ENCODE measurements at regions not wholly inside any gene's neighbourhood (a gene's known extent, or its start where the extent isn't known, plus 50 kb on each side); places are given as distances from the start of the nearest gene placed in this dataset.

GRCh38 chr13:111486801-111487200 lies 166.4 kb downstream of the TEX29 start:
- H3K36me3 ChIP-seq (ENCODE audit: control insufficient read depth, insufficient read depth, low read length), result no peaks in the 10 kb centered on the region
- FAIRE-seq (no peak), DNase-seq (ENCODE audit: low read depth) (no peak)
- no peaks in the 10 kb centered on the region for H3K27me3 ChIP-seq (ENCODE audit: control insufficient read depth, insufficient read depth, low read length)
- H3K4me3 ChIP-seq (ENCODE audit: low read depth, low read length), result no peak overlapping the region
- no peak for TF ChIP-seq CTCF (IDR thresholded peaks at IDR 0.05; ENCODE audit: insufficient read depth, low read length, severe bottlenecking)

GRCh38 chr13:111488486-111489132 lies 168.2 kb downstream of the TEX29 start:
- no peaks in the 10 kb centered on the region for H3K27me3 ChIP-seq (ENCODE audit: control insufficient read depth, insufficient read depth, low read length)
- no peaks in the 10 kb centered on the region for H3K36me3 ChIP-seq (ENCODE audit: control insufficient read depth, insufficient read depth, low read length)
- no peak overlapping the region for H3K4me3 ChIP-seq (ENCODE audit: low read depth, low read length)
- no peak for DNase-seq (ENCODE audit: low read depth)
- no peak for FAIRE-seq
- TF ChIP-seq CTCF (IDR thresholded peaks at IDR 0.05; ENCODE audit: insufficient read depth, low read length, severe bottlenecking), result no peak

- H3K4me3 ChIP-seq (ENCODE audit: low read depth, low read length), result no peak overlapping the region
- no peaks in the 10 kb centered on the region for H3K36me3 ChIP-seq (ENCODE audit: control insufficient read depth, insufficient read depth, low read length)
- H3K27me3 ChIP-seq (ENCODE audit: control insufficient read depth, insufficient read depth, low read length), result no peaks in the 10 kb centered on the region
- no peak for FAIRE-seq
- no peak for DNase-seq (ENCODE audit: low read depth)
- no peak for TF ChIP-seq CTCF (IDR thresholded peaks at IDR 0.05; ENCODE audit: insufficient read depth, low read length, severe bottlenecking)
Measured at GRCh38 chr13:111489301-111489700, 168.9 kb downstream of the TEX29 start.

- Histone ChIP-seq H3K4me3 (ENCODE audit: low read depth, low read length) (no peak overlapping the region), H3K36me3 (ENCODE audit: control insufficient read depth, insufficient read depth, low read length) (no peaks in the 10 kb centered on the region), H3K27me3 (ENCODE audit: control insufficient read depth, insufficient read depth, low read length) (no peaks in the 10 kb centered on the region)
- FAIRE-seq, result no peak
- DNase-seq (ENCODE audit: low read depth), result no peak
- no peak for TF ChIP-seq CTCF (IDR thresholded peaks at IDR 0.05; ENCODE audit: insufficient read depth, low read length, severe bottlenecking)
Measured at GRCh38 chr13:111490611-111491010, 170.2 kb downstream of the TEX29 start.

- no peak for TF ChIP-seq CTCF (IDR thresholded peaks at IDR 0.05; ENCODE audit: insufficient read depth, low read length, severe bottlenecking)
- no peak overlapping the region for H3K4me3 ChIP-seq (ENCODE audit: low read depth, low read length)
- no peaks in the 10 kb centered on the region for H3K36me3 ChIP-seq (ENCODE audit: control insufficient read depth, insufficient read depth, low read length)
- no peaks in the 10 kb centered on the region for H3K27me3 ChIP-seq (ENCODE audit: control insufficient read depth, insufficient read depth, low read length)
- FAIRE-seq, result no peak
- DNase-seq (ENCODE audit: low read depth), result no peak
Measured at GRCh38 chr13:111491021-111491420, 170.6 kb downstream of the TEX29 start.

- FAIRE-seq (no peak), DNase-seq (ENCODE audit: low read depth) (no peak)
- H3K27me3 ChIP-seq (ENCODE audit: control insufficient read depth, insufficient read depth, low read length), result no peaks in the 10 kb centered on the region
- no peaks in the 10 kb centered on the region for H3K36me3 ChIP-seq (ENCODE audit: control insufficient read depth, insufficient read depth, low read length)
- no peak for TF ChIP-seq CTCF (IDR thresholded peaks at IDR 0.05; ENCODE audit: insufficient read depth, low read length, severe bottlenecking)
- no peak overlapping the region for H3K4me3 ChIP-seq (ENCODE audit: low read depth, low read length)
Measured at GRCh38 chr13:111491659-111492058, 171.2 kb downstream of the TEX29 start.

All from bronchial epithelial cell (primary cell).